SK-N-SH (cell line): ENCODE measurements at regions not wholly inside any gene's neighbourhood (a gene's known extent, or its start where the extent isn't known, plus 50 kb on each side); places are given as distances from the start of the nearest gene placed in this dataset.

Experiments
- CTCF ChIP-seq: fragments of 200-600 bp; sonication (generic); IDR thresholded peaks from 2 replicates; pipeline ENCODE4 v1.6.1; 2017; ENCODE audit warnings: antibody characterized with exemption, mild to moderate bottlenecking, moderate library complexity
- EP300 ChIP-seq, 2 experiments: IDR thresholded peaks; 2 replicates each; pipeline versions ENCODE4 v1.4.0 to v1.6.1; 2012; ENCODE audit warnings: borderline replicate concordance in 1 of 2, low read depth in 1 of 2, low read length in 1 of 2
- FOXJ3 ChIP-seq: sonication (generic); formaldehyde crosslinking; IDR thresholded peaks from 2 replicates; pipeline ENCODE4 v1.5.1; 2020; ENCODE audit warnings: mild to moderate bottlenecking, missing genetic modification reagents
- FOXM1 ChIP-seq: IDR thresholded peaks from 2 replicates; pipeline ENCODE4 v1.4.0; 2012; ENCODE audit warnings: low read depth, mild to moderate bottlenecking
- JUND ChIP-seq: IDR thresholded peaks from 2 replicates; pipeline ENCODE4 v1.4.0; 2012
- MXI1 ChIP-seq: IDR thresholded peaks from 2 replicates; pipeline ENCODE4 v1.6.1; 2012; ENCODE audit warnings: mild to moderate bottlenecking, low read depth, low read length, improper control_type of control experiment
- POLR2AphosphoS5 ChIP-seq: IDR thresholded peaks from 2 replicates; pipeline ENCODE4 v1.6.1; 2012; ENCODE audit warnings: low read depth, low read length
- RAD21 ChIP-seq: IDR thresholded peaks from 2 replicates; pipeline ENCODE4 v1.6.1; 2012; ENCODE audit warnings: mild to moderate bottlenecking, low read length
- RFX5 ChIP-seq: IDR thresholded peaks from 2 replicates; pipeline ENCODE4 v1.6.1; 2012; ENCODE audit warnings: mild to moderate bottlenecking, improper control_type of control experiment, low read length
- TF ChIP-seq, protein P1 (sequence below): IDR thresholded peaks from 2 replicates; pipeline ENCODE4 v1.6.1; 2012; ENCODE audit warnings: mild to moderate bottlenecking, low read depth, low read length, moderate library complexity
- TF ChIP-seq, protein P2 (sequence below): fragments of 150-350 bp; IDR thresholded peaks from 2 replicates; pipeline ENCODE4 v1.6.1; 2017; ENCODE audit warnings: antibody characterized with exemption, low read length, low read depth, borderline replicate concordance

GRCh38 chr4:38306482-38307071, 346.4 kb downstream of the PTTG2 start:
- TF ChIP-seq CTCF (no peak), EP300 (IDR thresholded peaks at IDR 0.05; ENCODE audit: borderline replicate concordance in 1 of 2, low read depth in 1 of 2, low read length in 1 of 2) (no peak), POLR2AphosphoS5 (no peak), MXI1 (no peak), FOXJ3 (CRISPR knock-in tag) (no peak), FOXM1 (no peak), JUND (no peak), RFX5 (no peak), RAD21 (no peak)
- TF ChIP-seq, protein P1, sequence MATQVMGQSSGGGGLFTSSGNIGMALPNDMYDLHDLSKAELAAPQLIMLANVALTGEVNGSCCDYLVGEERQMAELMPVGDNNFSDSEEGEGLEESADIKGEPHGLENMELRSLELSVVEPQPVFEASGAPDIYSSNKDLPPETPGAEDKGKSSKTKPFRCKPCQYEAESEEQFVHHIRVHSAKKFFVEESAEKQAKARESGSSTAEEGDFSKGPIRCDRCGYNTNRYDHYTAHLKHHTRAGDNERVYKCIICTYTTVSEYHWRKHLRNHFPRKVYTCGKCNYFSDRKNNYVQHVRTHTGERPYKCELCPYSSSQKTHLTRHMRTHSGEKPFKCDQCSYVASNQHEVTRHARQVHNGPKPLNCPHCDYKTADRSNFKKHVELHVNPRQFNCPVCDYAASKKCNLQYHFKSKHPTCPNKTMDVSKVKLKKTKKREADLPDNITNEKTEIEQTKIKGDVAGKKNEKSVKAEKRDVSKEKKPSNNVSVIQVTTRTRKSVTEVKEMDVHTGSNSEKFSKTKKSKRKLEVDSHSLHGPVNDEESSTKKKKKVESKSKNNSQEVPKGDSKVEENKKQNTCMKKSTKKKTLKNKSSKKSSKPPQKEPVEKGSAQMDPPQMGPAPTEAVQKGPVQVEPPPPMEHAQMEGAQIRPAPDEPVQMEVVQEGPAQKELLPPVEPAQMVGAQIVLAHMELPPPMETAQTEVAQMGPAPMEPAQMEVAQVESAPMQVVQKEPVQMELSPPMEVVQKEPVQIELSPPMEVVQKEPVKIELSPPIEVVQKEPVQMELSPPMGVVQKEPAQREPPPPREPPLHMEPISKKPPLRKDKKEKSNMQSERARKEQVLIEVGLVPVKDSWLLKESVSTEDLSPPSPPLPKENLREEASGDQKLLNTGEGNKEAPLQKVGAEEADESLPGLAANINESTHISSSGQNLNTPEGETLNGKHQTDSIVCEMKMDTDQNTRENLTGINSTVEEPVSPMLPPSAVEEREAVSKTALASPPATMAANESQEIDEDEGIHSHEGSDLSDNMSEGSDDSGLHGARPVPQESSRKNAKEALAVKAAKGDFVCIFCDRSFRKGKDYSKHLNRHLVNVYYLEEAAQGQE: no peak
- TF ChIP-seq, protein P2, sequence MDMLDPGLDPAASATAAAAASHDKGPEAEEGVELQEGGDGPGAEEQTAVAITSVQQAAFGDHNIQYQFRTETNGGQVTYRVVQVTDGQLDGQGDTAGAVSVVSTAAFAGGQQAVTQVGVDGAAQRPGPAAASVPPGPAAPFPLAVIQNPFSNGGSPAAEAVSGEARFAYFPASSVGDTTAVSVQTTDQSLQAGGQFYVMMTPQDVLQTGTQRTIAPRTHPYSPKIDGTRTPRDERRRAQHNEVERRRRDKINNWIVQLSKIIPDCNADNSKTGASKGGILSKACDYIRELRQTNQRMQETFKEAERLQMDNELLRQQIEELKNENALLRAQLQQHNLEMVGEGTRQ: no peak
